Activated T-cell treated with anti-CD3 and anti-CD28 coated beads, Interleukin-2, amount 50 U/mL, for 4 hours (primary cell): ENCODE measurements at regions not wholly inside any gene's neighbourhood (a gene's known extent, or its start where the extent isn't known, plus 50 kb on each side); places are given as distances from the start of the nearest gene placed in this dataset.

ENCODE experiments used
- ATAC-seq, 2 donors: fragments of 200-7000 bp; cut with Tn5 transposase; one replicate each; pipeline ENCODE4 v1.10.0; 2021
- DNase-seq: peaks from one replicate; pipeline ENCODE4 v3.0.0-alpha.2; 2020
- H3K27me3 Mint-ChIP-seq: one replicate; pipeline ENCODE4 v1.8.0; 2021; ENCODE audit warnings: low read depth, mixed read lengths
- H3K36me3 Mint-ChIP-seq: one replicate; pipeline ENCODE4 v1.8.0; 2022; ENCODE audit warnings: mixed read lengths; ENCODE audit not compliant: insufficient read depth
- H3K4me1 Mint-ChIP-seq: one replicate; pipeline ENCODE4 v1.8.0; 2021; ENCODE audit warnings: low read depth, mixed read lengths
- H3K4me3 Mint-ChIP-seq: one replicate; pipeline ENCODE4 v1.8.0; 2021; ENCODE audit warnings: mild to moderate bottlenecking, moderate library complexity, mixed read lengths
- H3K9me3 Mint-ChIP-seq: one replicate; pipeline ENCODE4 v1.8.0; 2021; ENCODE audit warnings: mixed read lengths

GRCh38 chrX:39203427-39203826, 402.2 kb downstream of the MID1IP1 start:
- H3K4me3 Mint-ChIP-seq = no peak overlapping the region
- H3K36me3 Mint-ChIP-seq = no peaks in the 10 kb centered on the region
- no peaks in the 10 kb centered on the region for H3K27me3 Mint-ChIP-seq
- ATAC-seq = no peak
- H3K4me1 Mint-ChIP-seq = peaks cover 36% of the 10 kb centered on the region
- H3K9me3 Mint-ChIP-seq = no peaks in the 10 kb centered on the region
- DNase-seq = no peak

- Mint-ChIP-seq H3K36me3 (no peaks in the 10 kb centered on the region), H3K4me3 (no peak overlapping the region), H3K4me1 (peaks cover 36% of the 10 kb centered on the region), H3K27me3 (no peaks in the 10 kb centered on the region), H3K9me3 (no peaks in the 10 kb centered on the region)
- ATAC-seq = no peak
- DNase-seq = no peak
These were observed 403.1 kb downstream of the MID1IP1 start for GRCh38 chrX:39204353-39204752.

- no peaks in the 10 kb centered on the region for H3K36me3 Mint-ChIP-seq
- H3K4me1 Mint-ChIP-seq = peaks cover 32% of the 10 kb centered on the region
- no peak for DNase-seq
- H3K27me3 Mint-ChIP-seq = no peaks in the 10 kb centered on the region
- ATAC-seq = peak; percentile 90 to 94
- peak overlapping the region; percentile 17 for H3K4me3 Mint-ChIP-seq
- H3K9me3 Mint-ChIP-seq = no peaks in the 10 kb centered on the region
These were observed 403.7 kb downstream of the MID1IP1 start for GRCh38 chrX:39204945-39205344.

GRCh38 chrX:39205467-39205866, 404.2 kb downstream of the MID1IP1 start:
- peaks cover 32% of the 10 kb centered on the region for H3K4me1 Mint-ChIP-seq
- H3K9me3 Mint-ChIP-seq = no peaks in the 10 kb centered on the region
- ATAC-seq (peak; percentile 28 to 35), DNase-seq (no peak)
- H3K4me3 Mint-ChIP-seq = peak overlapping the region; percentile 17
- H3K36me3 Mint-ChIP-seq = no peaks in the 10 kb centered on the region
- no peaks in the 10 kb centered on the region for H3K27me3 Mint-ChIP-seq

- Mint-ChIP-seq H3K4me1 (peaks cover 24% of the 10 kb centered on the region), H3K27me3 (no peaks in the 10 kb centered on the region), H3K9me3 (no peaks in the 10 kb centered on the region), H3K4me3 (no peak overlapping the region), H3K36me3 (no peaks in the 10 kb centered on the region)
- ATAC-seq (no peak), DNase-seq (no peak)
These were observed 405.3 kb downstream of the MID1IP1 start for GRCh38 chrX:39206399-39207145.

GRCh38 chrX:39211501-39211900, 410.2 kb downstream of the MID1IP1 start:
- ATAC-seq = no peak
- Mint-ChIP-seq H3K36me3 (no peaks in the 10 kb centered on the region), H3K4me3 (no peak overlapping the region), H3K9me3 (no peaks in the 10 kb centered on the region), H3K4me1 (peaks cover 3% of the 10 kb centered on the region), H3K27me3 (no peaks in the 10 kb centered on the region)
- DNase-seq = no peak

GRCh38 chrX:39212456-39212855, 411.2 kb downstream of the MID1IP1 start:
- Mint-ChIP-seq H3K9me3 (no peaks in the 10 kb centered on the region), H3K4me3 (no peak overlapping the region), H3K27me3 (no peaks in the 10 kb centered on the region), H3K36me3 (no peaks in the 10 kb centered on the region), H3K4me1 (peaks cover 3% of the 10 kb centered on the region)
- ATAC-seq (peak; percentile 46 to 66), DNase-seq (peak; percentile 37)

- Mint-ChIP-seq H3K27me3 (no peaks in the 10 kb centered on the region), H3K4me1 (peaks cover 3% of the 10 kb centered on the region), H3K4me3 (no peak overlapping the region), H3K36me3 (no peaks in the 10 kb centered on the region), H3K9me3 (no peaks in the 10 kb centered on the region)
- no peak for ATAC-seq
- DNase-seq = no peak
These were observed 413.3 kb downstream of the MID1IP1 start for GRCh38 chrX:39214387-39215126.

GRCh38 chrX:39220952-39221351, 419.7 kb downstream of the MID1IP1 start:
- ATAC-seq = no peak
- Mint-ChIP-seq H3K27me3 (no peaks in the 10 kb centered on the region), H3K4me3 (no peak overlapping the region), H3K36me3 (no peaks in the 10 kb centered on the region), H3K4me1 (peaks cover 1% of the 10 kb centered on the region), H3K9me3 (no peaks in the 10 kb centered on the region)
- no peak for DNase-seq

- Mint-ChIP-seq H3K4me1 (peaks cover 1% of the 10 kb centered on the region), H3K27me3 (no peaks in the 10 kb centered on the region), H3K36me3 (no peaks in the 10 kb centered on the region), H3K4me3 (no peak overlapping the region), H3K9me3 (no peaks in the 10 kb centered on the region)
- no peak for DNase-seq
- ATAC-seq = no peak
These were observed 421.3 kb downstream of the MID1IP1 start for GRCh38 chrX:39222346-39223113.

- Mint-ChIP-seq H3K36me3 (no peaks in the 10 kb centered on the region), H3K4me1 (peaks cover 1% of the 10 kb centered on the region), H3K27me3 (no peaks in the 10 kb centered on the region), H3K9me3 (no peaks in the 10 kb centered on the region), H3K4me3 (no peak overlapping the region)
- no peak for ATAC-seq
- DNase-seq = no peak
These were observed 425.0 kb downstream of the MID1IP1 start for GRCh38 chrX:39226251-39226650.

- no peak overlapping the region for H3K4me3 Mint-ChIP-seq
These were observed 426.1 kb downstream of the MID1IP1 start for GRCh38 chrX:39227371-39227770.

GRCh38 chrX:39238006-39238405, 436.7 kb downstream of the MID1IP1 start:
- H3K9me3 Mint-ChIP-seq = no peaks in the 10 kb centered on the region
- peaks cover 10% of the 10 kb centered on the region for H3K4me1 Mint-ChIP-seq
- no peak for DNase-seq
- no peak overlapping the region for H3K4me3 Mint-ChIP-seq
- no peaks in the 10 kb centered on the region for H3K27me3 Mint-ChIP-seq
- peak; percentile 63 to 78 for ATAC-seq
- H3K36me3 Mint-ChIP-seq = no peaks in the 10 kb centered on the region

More at GRCh38 chrX:39227371-39227770, 426.1 kb downstream of the MID1IP1 start:
- no peaks in the 10 kb centered on the region for H3K9me3 Mint-ChIP-seq
- ATAC-seq (no peak), DNase-seq (no peak)
- H3K4me1 Mint-ChIP-seq = peaks cover 1% of the 10 kb centered on the region
- no peaks in the 10 kb centered on the region for H3K36me3 Mint-ChIP-seq
- no peaks in the 10 kb centered on the region for H3K27me3 Mint-ChIP-seq

- no peak for ATAC-seq
- DNase-seq = no peak
These were observed 440.9 kb downstream of the MID1IP1 start for GRCh38 chrX:39242187-39242586.

More at GRCh38 chrX:39242187-39242586, 440.9 kb downstream of the MID1IP1 start:
- peaks cover 8% of the 10 kb centered on the region for H3K4me1 Mint-ChIP-seq
- H3K4me3 Mint-ChIP-seq = no peak overlapping the region
- no peaks in the 10 kb centered on the region for H3K9me3 Mint-ChIP-seq
- H3K27me3 Mint-ChIP-seq = no peaks in the 10 kb centered on the region
- H3K36me3 Mint-ChIP-seq = no peaks in the 10 kb centered on the region
